ENCODE measurements at regions not wholly inside any gene's neighbourhood (a gene's known extent, or its start where the extent isn't known, plus 50 kb on each side); places are given as distances from the start of the nearest gene placed in this dataset.

- no peak overlapping the region for H3K4me3 ChIP-seq (ENCODE audit: low read depth, low read length)
- TF ChIP-seq CTCF (IDR thresholded peaks at IDR 0.05; ENCODE audit: low read depth, low read length) (no peak), POLR2A (IDR thresholded peaks at IDR 0.05; ENCODE audit: extremely low read depth, insufficient read length) (no peak), MYC (IDR thresholded peaks at IDR 0.05; ENCODE audit: low read depth, low read length) (no peak)
- TF ChIP-seq, protein P1, sequence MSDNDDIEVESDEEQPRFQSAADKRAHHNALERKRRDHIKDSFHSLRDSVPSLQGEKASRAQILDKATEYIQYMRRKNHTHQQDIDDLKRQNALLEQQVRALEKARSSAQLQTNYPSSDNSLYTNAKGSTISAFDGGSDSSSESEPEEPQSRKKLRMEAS (IDR thresholded peaks at IDR 0.05; ENCODE audit: low read depth, low read length): no peak
- no peak for DNase-seq (ENCODE audit: low read depth)
These were observed 330.4 kb upstream of the NBEA start for GRCh38 chr13:34611671-34612070.

DNA sequence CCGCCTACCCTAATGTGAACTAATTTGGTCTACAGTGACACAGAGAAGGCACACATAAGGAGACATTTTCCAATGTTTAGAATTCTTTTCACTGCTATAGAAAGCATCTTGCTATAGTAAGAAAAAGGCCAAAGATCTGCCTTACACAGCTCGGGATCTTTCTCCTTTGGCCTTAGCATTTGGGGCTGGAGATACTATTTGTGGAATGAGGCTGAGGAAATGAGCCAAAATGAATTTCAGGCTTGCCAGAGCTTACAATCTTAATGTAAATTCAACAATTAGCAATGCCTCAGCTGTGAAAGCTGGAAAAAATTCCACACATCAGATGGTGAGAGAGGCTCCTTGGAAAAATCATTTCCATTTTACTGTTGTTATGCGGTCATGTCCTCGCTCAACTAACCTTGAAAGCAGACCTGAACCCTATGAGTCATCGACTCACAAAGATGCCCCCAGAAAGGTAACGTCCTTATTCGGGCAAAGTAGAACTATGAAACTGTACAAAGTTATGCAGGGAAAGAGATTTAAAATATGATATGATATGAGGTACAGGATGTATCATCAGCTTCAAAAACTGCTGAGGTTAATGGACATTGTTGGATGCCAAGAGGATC, 324.5 kb upstream of the NBEA start:
- H3K4me3 ChIP-seq (ENCODE audit: low read depth, low read length): no peak overlapping the region
- no peak for DNase-seq (ENCODE audit: low read depth)
- no peak for TF ChIP-seq MYC (IDR thresholded peaks at IDR 0.05; ENCODE audit: low read depth, low read length)
- TF ChIP-seq, protein P1 (IDR thresholded peaks at IDR 0.05; ENCODE audit: low read depth, low read length): no peak
- TF ChIP-seq CTCF (IDR thresholded peaks at IDR 0.05; ENCODE audit: low read depth, low read length): no peak
- no peak for TF ChIP-seq POLR2A (IDR thresholded peaks at IDR 0.05; ENCODE audit: extremely low read depth, insufficient read length)

- H3K4me3 ChIP-seq (ENCODE audit: low read depth, low read length): no peak overlapping the region
- no peak for TF ChIP-seq POLR2A (IDR thresholded peaks at IDR 0.05; ENCODE audit: extremely low read depth, insufficient read length)
- TF ChIP-seq, protein P1 (IDR thresholded peaks at IDR 0.05; ENCODE audit: low read depth, low read length): no peak
- TF ChIP-seq MYC (IDR thresholded peaks at IDR 0.05; ENCODE audit: low read depth, low read length): no peak
- no peak for TF ChIP-seq CTCF (IDR thresholded peaks at IDR 0.05; ENCODE audit: low read depth, low read length)
These were observed 323.4 kb upstream of the NBEA start for GRCh38 chr13:34618654-34619053.

DNA sequence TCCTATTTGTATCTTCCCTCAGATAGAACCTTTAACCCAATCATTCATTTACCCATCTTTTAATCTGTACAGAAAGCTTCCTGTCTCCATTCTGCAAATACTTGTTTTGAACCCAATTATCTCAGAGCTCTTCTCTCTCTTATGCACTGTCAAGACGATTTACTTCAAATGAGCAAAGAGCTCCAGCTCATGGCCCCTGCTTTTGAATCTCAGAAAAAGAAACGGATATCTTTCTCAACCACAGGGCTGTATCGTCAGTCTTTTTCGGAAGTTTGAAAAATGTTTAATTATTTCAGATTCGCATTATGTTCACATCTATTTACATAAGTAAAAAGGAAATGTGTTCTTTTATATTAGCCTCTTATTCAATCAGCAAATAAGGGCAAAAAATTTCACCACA, 322.7 kb upstream of the NBEA start:
- no peak for TF ChIP-seq POLR2A (IDR thresholded peaks at IDR 0.05; ENCODE audit: extremely low read depth, insufficient read length)
- TF ChIP-seq, protein P1 (IDR thresholded peaks at IDR 0.05; ENCODE audit: low read depth, low read length): no peak
- TF ChIP-seq MYC (IDR thresholded peaks at IDR 0.05; ENCODE audit: low read depth, low read length): no peak
- DNase-seq (ENCODE audit: low read depth): no peak
- H3K4me3 ChIP-seq (ENCODE audit: low read depth, low read length): no peak overlapping the region

More at GRCh38 chr13:34618654-34619053, 323.4 kb upstream of the NBEA start:
- DNase-seq (ENCODE audit: low read depth): no peak

DNA sequence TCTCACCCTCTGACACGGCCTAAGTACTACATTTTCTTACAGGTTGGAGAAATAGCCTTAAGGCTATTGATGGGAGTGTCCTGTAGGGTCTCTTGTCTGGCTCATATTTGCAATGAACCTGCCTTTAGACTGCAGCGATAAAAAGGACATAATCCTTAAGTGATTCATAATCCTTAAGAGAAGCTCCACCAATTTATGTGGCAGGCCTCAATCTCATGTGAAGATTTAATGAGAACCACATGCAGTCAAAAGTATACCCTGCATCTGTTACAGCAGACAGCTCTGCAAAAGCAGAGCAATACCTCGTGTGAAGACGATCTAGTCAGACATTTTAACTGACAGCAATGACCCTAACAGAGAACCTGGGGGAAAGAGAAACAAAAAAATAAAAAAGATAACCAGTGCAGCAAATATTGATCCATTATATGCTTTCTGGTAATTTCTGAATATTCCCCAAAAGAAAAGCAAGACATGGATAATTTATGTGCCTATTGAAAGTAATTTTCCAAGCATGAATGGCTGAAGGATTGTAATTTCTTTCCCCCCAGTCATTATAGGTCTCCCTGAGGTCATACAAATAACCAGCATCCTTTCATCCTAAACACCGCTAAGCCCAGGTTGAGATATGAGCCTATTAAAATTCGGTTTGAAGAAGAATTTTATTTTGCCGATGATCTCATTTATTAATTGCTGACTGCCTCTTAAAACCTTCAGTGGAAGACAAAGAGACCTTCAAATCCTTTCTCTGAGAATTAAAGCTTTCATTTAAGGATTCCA, 321.8 kb upstream of the NBEA start:
- TF ChIP-seq, protein P1 (IDR thresholded peaks at IDR 0.05; ENCODE audit: low read depth, low read length): no peak
- TF ChIP-seq CTCF (IDR thresholded peaks at IDR 0.05; ENCODE audit: low read depth, low read length): no peak
- TF ChIP-seq POLR2A (IDR thresholded peaks at IDR 0.05; ENCODE audit: extremely low read depth, insufficient read length): no peak
- TF ChIP-seq MYC (IDR thresholded peaks at IDR 0.05; ENCODE audit: low read depth, low read length): no peak
- no peak for DNase-seq (ENCODE audit: low read depth)
- H3K4me3 ChIP-seq (ENCODE audit: low read depth, low read length): no peak overlapping the region

GRCh38 chr13:34620862-34621261, 321.2 kb upstream of the NBEA start:
- TF ChIP-seq, protein P1 (IDR thresholded peaks at IDR 0.05; ENCODE audit: low read depth, low read length): no peak
- no peak for TF ChIP-seq CTCF (IDR thresholded peaks at IDR 0.05; ENCODE audit: low read depth, low read length)
- no peak for TF ChIP-seq MYC (IDR thresholded peaks at IDR 0.05; ENCODE audit: low read depth, low read length)
- no peak for TF ChIP-seq POLR2A (IDR thresholded peaks at IDR 0.05; ENCODE audit: extremely low read depth, insufficient read length)
- no peak overlapping the region for H3K4me3 ChIP-seq (ENCODE audit: low read depth, low read length)
- DNase-seq (ENCODE audit: low read depth): no peak
